ENCODE measurements at regions not wholly inside any gene's neighbourhood (a gene's known extent, or its start where the extent isn't known, plus 50 kb on each side); places are given as distances from the start of the nearest gene placed in this dataset.
A peak's percentile ranks its signal among the peaks of the same experiment; 100 is the strongest.
"Not testable (repeated sequence)": the region's sequence is repeated elsewhere in the genome, so short reads cannot be mapped to it uniquely, and the experiment has no call there.

GRCh38 chr17:20941872-20942271, 100.9 kb downstream of the USP22 start:
- no peak for DNase-seq (ENCODE audit: low read depth)

GRCh38 chr17:20944014-20944865, 98.6 kb downstream of the USP22 start:
- DNase-seq (ENCODE audit: low read depth) = peak; percentile 17

- not testable (repeated sequence) for DNase-seq (ENCODE audit: low read depth)
These were observed 95.1 kb downstream of the USP22 start for GRCh38 chr17:20947708-20948107.

GRCh38 chr17:20948984-20949777, 93.6 kb downstream of the USP22 start:
- no peak for DNase-seq (ENCODE audit: low read depth)
